ENCODE measurements at regions not wholly inside any gene's neighbourhood (a gene's known extent, or its start where the extent isn't known, plus 50 kb on each side); places are given as distances from the start of the nearest gene placed in this dataset.

DNA sequence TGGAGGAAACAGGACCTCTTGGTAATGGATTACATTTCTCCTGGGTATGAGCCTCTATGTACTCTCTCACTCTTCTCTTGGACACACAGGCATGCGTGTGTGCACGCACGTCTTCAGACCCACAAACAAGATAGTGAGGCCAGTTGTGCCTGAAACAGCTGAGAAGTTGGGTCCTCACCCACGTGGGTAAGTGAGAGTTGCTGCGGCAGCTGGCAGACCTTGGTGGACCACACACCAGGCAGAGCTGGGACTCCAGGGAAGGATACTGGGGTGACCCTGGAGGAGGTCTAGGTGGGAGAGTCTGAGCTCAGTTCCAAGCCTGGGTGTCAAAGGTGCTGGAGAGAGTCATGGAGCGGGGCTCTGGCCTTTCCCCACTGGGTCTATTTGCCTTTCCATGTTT lies 194.3 kb downstream of the HAUS1 start:
- no peaks in the 10 kb centered on the region for H3K36me3 ChIP-seq (ENCODE audit: insufficient read depth, low read length, poor library complexity, severe bottlenecking)
- intact Hi-C loops (cut with micrococcal nuclease; ENCODE audit: unreplicated experiment): no loop called here
- no TSS peak for BruUV-seq (replicated peaks)
- peaks cover 23% of the 10 kb centered on the region for H3K4me1 ChIP-seq (ENCODE audit: insufficient read depth, low read length, poor library complexity, severe bottlenecking)
- no peak for DNase-seq (ENCODE audit: low spot score)
- H3K27me3 ChIP-seq (replicated peaks; ENCODE audit: insufficient read depth, low read depth, low read length, poor library complexity): no peaks in the 10 kb centered on the region
- no peaks in the 10 kb centered on the region for H3K9me3 ChIP-seq (ENCODE audit: low read depth, low read length, poor library complexity, severe bottlenecking)
- H3K27ac ChIP-seq (ENCODE audit: low read depth, low read length, poor library complexity, severe bottlenecking): no peak overlapping the region
- POLR2A ChIA-PET (ENCODE audit: low non-redundant PET): no interaction called here
- CTCF ChIA-PET: no interaction called here
- H3K4me3 ChIP-seq (ENCODE audit: low read depth, low read length, poor library complexity, severe bottlenecking): no peak overlapping the region
- TF ChIP-seq, protein P1, sequence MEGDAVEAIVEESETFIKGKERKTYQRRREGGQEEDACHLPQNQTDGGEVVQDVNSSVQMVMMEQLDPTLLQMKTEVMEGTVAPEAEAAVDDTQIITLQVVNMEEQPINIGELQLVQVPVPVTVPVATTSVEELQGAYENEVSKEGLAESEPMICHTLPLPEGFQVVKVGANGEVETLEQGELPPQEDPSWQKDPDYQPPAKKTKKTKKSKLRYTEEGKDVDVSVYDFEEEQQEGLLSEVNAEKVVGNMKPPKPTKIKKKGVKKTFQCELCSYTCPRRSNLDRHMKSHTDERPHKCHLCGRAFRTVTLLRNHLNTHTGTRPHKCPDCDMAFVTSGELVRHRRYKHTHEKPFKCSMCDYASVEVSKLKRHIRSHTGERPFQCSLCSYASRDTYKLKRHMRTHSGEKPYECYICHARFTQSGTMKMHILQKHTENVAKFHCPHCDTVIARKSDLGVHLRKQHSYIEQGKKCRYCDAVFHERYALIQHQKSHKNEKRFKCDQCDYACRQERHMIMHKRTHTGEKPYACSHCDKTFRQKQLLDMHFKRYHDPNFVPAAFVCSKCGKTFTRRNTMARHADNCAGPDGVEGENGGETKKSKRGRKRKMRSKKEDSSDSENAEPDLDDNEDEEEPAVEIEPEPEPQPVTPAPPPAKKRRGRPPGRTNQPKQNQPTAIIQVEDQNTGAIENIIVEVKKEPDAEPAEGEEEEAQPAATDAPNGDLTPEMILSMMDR (conservative IDR thresholded peaks at IDR 0.05; ENCODE audit: low read depth, low read length): no peak
- TF ChIP-seq EZH2 (IDR thresholded peaks at IDR 0.05; ENCODE audit: borderline replicate concordance, low read depth, low read length, poor library complexity, severe bottlenecking): no peak

DNA sequence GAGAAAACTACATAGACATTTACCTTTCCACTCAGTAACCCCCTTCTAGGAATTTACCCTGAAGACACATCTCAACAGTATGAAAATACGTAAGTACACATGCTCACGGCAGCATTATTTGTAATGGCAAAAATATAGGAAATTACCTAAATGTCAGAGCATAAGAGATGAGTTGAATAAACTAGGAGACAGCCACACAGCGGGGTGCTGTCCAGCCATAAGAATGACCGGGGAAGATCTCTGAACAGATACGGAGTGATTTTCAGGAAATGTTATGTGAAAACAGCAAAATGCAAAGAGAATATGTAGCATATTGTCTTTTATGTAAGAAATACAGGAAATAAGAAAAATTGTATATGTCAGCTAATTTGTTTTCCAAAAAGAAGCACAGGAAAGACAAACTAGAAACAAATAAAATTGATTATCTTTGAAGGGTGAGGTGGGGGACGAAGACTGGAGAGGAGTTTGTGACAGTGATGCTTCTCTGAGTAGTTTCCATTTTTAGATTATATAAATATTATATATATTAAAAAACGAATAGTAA lies 195.4 kb downstream of the HAUS1 start:
- intact Hi-C loops (cut with micrococcal nuclease; ENCODE audit: unreplicated experiment): no loop called here
- ChIA-PET POLR2A (ENCODE audit: low non-redundant PET) (no interaction called here), CTCF (no interaction called here)
- Histone ChIP-seq H3K36me3 (ENCODE audit: insufficient read depth, low read length, poor library complexity, severe bottlenecking) (no peaks in the 10 kb centered on the region), H3K4me1 (ENCODE audit: insufficient read depth, low read length, poor library complexity, severe bottlenecking) (peaks cover 13% of the 10 kb centered on the region), H3K27me3 (replicated peaks; ENCODE audit: insufficient read depth, low read depth, low read length, poor library complexity) (no peaks in the 10 kb centered on the region), H3K9me3 (ENCODE audit: low read depth, low read length, poor library complexity, severe bottlenecking) (no peaks in the 10 kb centered on the region), H3K27ac (ENCODE audit: low read depth, low read length, poor library complexity, severe bottlenecking) (no peak overlapping the region), H3K4me3 (ENCODE audit: low read depth, low read length, poor library complexity, severe bottlenecking) (no peak overlapping the region)
- no peak for DNase-seq (ENCODE audit: low spot score)
- no TSS peak for BruUV-seq (replicated peaks)
- TF ChIP-seq, protein P1 (conservative IDR thresholded peaks at IDR 0.05; ENCODE audit: low read depth, low read length): no peak
- no peak for TF ChIP-seq EZH2 (IDR thresholded peaks at IDR 0.05; ENCODE audit: borderline replicate concordance, low read depth, low read length, poor library complexity, severe bottlenecking)

DNA sequence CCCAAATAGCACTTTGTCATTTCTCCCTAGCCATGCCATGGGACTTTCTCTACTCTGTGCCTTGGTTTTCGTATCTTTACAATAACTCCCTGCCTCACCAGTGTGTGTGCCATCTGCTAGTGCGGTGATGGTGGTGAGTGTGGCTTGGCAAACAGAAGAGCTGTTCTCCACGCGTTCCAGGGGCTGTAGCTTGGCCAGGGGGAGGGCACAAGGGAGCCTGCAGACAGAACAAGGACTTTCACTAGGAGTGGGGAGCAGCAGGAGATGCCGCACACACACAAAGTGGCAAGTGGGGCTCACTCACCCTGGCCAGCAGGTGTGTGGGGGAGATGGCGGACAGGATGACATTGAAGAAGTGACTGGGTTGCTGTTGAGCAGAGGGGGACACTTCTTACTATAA lies 196.9 kb downstream of the HAUS1 start:
- H3K4me3 ChIP-seq (ENCODE audit: low read depth, low read length, poor library complexity, severe bottlenecking): no peak overlapping the region
- no TSS peak for BruUV-seq (replicated peaks)
- CTCF ChIA-PET: no interaction called here

More for the DNA sequence above, 196.9 kb downstream of the HAUS1 start:
- no peak for TF ChIP-seq EZH2 (IDR thresholded peaks at IDR 0.05; ENCODE audit: borderline replicate concordance, low read depth, low read length, poor library complexity, severe bottlenecking)
- TF ChIP-seq, protein P1 (conservative IDR thresholded peaks at IDR 0.05; ENCODE audit: low read depth, low read length): no peak
- intact Hi-C loops (cut with micrococcal nuclease; ENCODE audit: unreplicated experiment): no loop called here
- Histone ChIP-seq H3K36me3 (ENCODE audit: insufficient read depth, low read length, poor library complexity, severe bottlenecking) (no peaks in the 10 kb centered on the region), H3K27ac (ENCODE audit: low read depth, low read length, poor library complexity, severe bottlenecking) (no peak overlapping the region), H3K4me1 (ENCODE audit: insufficient read depth, low read length, poor library complexity, severe bottlenecking) (no peaks in the 10 kb centered on the region), H3K9me3 (ENCODE audit: low read depth, low read length, poor library complexity, severe bottlenecking) (no peaks in the 10 kb centered on the region), H3K27me3 (replicated peaks; ENCODE audit: insufficient read depth, low read depth, low read length, poor library complexity) (no peaks in the 10 kb centered on the region)
- POLR2A ChIA-PET (ENCODE audit: low non-redundant PET): no interaction called here
- no peak for DNase-seq (ENCODE audit: low spot score)

Measured in A673 (cell line).